MCF 10A (cell line): ENCODE measurements at regions not wholly inside any gene's neighbourhood (a gene's known extent, or its start where the extent isn't known, plus 50 kb on each side); places are given as distances from the start of the nearest gene placed in this dataset.

Experiments used
- BruUV-seq: library from RNA; stranded (reverse); fragments of 400-500 nt; replicated peaks from 2 replicates; lab custom pipeline; 2021; lab: Mats Ljungman, UMichigan
- CTCF ChIA-PET: fragments of 300-600 bp; sonication (Branson Sonifier 250); formaldehyde crosslinking; extraction: SDS; loops from one replicate; lab custom pipeline; 2021; ENCODE audit warnings: antibody characterized with exemption, inconsistent platforms; lab: Yijun Ruan, JAX
- POLR2A ChIA-PET: fragments of 300-600, 350-650 bp; sonication (Branson Sonifier 250); formaldehyde crosslinking; extraction: SDS; loops from one replicate; lab custom pipeline; 2020; ENCODE audit warnings: antibody characterized with exemption, inconsistent platforms; lab: Yijun Ruan, JAX
- DNase-seq: peaks from one replicate; pipeline ENCODE4 v3.0.0-alpha.2; 2018; ENCODE audit not compliant: unreplicated experiment
- H3K27ac Mint-ChIP-seq: one replicate; pipeline ENCODE4 v1.8.0; 2022; ENCODE audit warnings: mild to moderate bottlenecking, low read depth, mixed read lengths; ENCODE audit not compliant: unreplicated experiment
- H3K27me3 Mint-ChIP-seq: one replicate; pipeline ENCODE4 v1.8.0; 2022; ENCODE audit warnings: mixed read lengths; ENCODE audit not compliant: insufficient read depth, unreplicated experiment
- H3K36me3 Mint-ChIP-seq: one replicate; pipeline ENCODE4 v1.8.0; 2022; ENCODE audit warnings: mild to moderate bottlenecking, moderate library complexity, mixed read lengths; ENCODE audit not compliant: insufficient read depth, unreplicated experiment
- H3K4me1 Mint-ChIP-seq: one replicate; pipeline ENCODE4 v1.8.0; 2022; ENCODE audit warnings: mixed read lengths; ENCODE audit not compliant: insufficient read depth, unreplicated experiment
- H3K4me3 Mint-ChIP-seq: one replicate; pipeline ENCODE4 v1.8.0; 2022; ENCODE audit warnings: mild to moderate bottlenecking, moderate library complexity, mixed read lengths; ENCODE audit not compliant: unreplicated experiment
- H3K9me3 Mint-ChIP-seq: one replicate; pipeline ENCODE4 v1.8.0; 2022; ENCODE audit warnings: mixed read lengths; ENCODE audit not compliant: unreplicated experiment
- intact Hi-C: fragments of 100-400 bp; cut with micrococcal nuclease; formaldehyde crosslinking; loops from 2 replicates; pipeline ENCODE4 v1.14.1; 2022
- TF ChIP-seq, protein P1 (sequence below): fragments of 200-600 bp; IDR thresholded peaks from one replicate; pipeline ENCODE4 v1.8.0; 2022; ENCODE audit warnings: antibody characterized with exemption, mild to moderate bottlenecking; ENCODE audit not compliant: unreplicated experiment

- ChIA-PET POLR2A (interaction anchor here (0.7 kb wide), 1 partner anchor 231 kb away, joined by 3 read pairs; the partner anchor contains the start of gene BCL6), CTCF (interaction anchor here (0.6 kb wide), 1 partner anchor 235 kb away, joined by 4 read pairs; no protein-coding TSS in a partner anchor)
- intact Hi-C loops: no loop called here
- BruUV-seq: no TSS peak
- peak; percentile 42 for DNase-seq
- Mint-ChIP-seq H3K27ac (no peak overlapping the region), H3K4me1 (peaks cover 21% of the 10 kb centered on the region), H3K36me3 (no peaks in the 10 kb centered on the region), H3K27me3 (no peaks in the 10 kb centered on the region), H3K9me3 (no peaks in the 10 kb centered on the region), H3K4me3 (no peak overlapping the region)
- TF ChIP-seq, protein P1, sequence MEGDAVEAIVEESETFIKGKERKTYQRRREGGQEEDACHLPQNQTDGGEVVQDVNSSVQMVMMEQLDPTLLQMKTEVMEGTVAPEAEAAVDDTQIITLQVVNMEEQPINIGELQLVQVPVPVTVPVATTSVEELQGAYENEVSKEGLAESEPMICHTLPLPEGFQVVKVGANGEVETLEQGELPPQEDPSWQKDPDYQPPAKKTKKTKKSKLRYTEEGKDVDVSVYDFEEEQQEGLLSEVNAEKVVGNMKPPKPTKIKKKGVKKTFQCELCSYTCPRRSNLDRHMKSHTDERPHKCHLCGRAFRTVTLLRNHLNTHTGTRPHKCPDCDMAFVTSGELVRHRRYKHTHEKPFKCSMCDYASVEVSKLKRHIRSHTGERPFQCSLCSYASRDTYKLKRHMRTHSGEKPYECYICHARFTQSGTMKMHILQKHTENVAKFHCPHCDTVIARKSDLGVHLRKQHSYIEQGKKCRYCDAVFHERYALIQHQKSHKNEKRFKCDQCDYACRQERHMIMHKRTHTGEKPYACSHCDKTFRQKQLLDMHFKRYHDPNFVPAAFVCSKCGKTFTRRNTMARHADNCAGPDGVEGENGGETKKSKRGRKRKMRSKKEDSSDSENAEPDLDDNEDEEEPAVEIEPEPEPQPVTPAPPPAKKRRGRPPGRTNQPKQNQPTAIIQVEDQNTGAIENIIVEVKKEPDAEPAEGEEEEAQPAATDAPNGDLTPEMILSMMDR: no peak
Measured at GRCh38 chr3:187975561-187976364, 178.2 kb upstream of the LPP start.

GRCh38 chr3:187976365-187976900 lies 177.5 kb upstream of the LPP start:
- intact Hi-C loops: no loop called here
- H3K27me3 Mint-ChIP-seq: no peaks in the 10 kb centered on the region
- no peak overlapping the region for H3K4me3 Mint-ChIP-seq
- no peak for DNase-seq
- no peaks in the 10 kb centered on the region for H3K9me3 Mint-ChIP-seq
- H3K36me3 Mint-ChIP-seq: no peaks in the 10 kb centered on the region
- ChIA-PET POLR2A (no interaction called here), CTCF (interaction anchor here (0.6 kb wide), 1 partner anchor 235 kb away, joined by 4 read pairs; no protein-coding TSS in a partner anchor)
- H3K4me1 Mint-ChIP-seq: peaks cover 21% of the 10 kb centered on the region
- no TSS peak for BruUV-seq
- H3K27ac Mint-ChIP-seq: no peak overlapping the region
- TF ChIP-seq, protein P1: no peak

GRCh38 chr3:187977659-187978058 lies 176.3 kb upstream of the LPP start:
- peaks cover 15% of the 10 kb centered on the region for H3K4me1 Mint-ChIP-seq
- intact Hi-C loops: no loop called here
- H3K27ac Mint-ChIP-seq: no peak overlapping the region
- ChIA-PET CTCF (no interaction called here), POLR2A (no interaction called here)
- DNase-seq: no peak
- H3K36me3 Mint-ChIP-seq: no peaks in the 10 kb centered on the region
- H3K27me3 Mint-ChIP-seq: no peaks in the 10 kb centered on the region
- TF ChIP-seq, protein P1: no peak
- no peak overlapping the region for H3K4me3 Mint-ChIP-seq
- no TSS peak for BruUV-seq
- H3K9me3 Mint-ChIP-seq: no peaks in the 10 kb centered on the region

DNA sequence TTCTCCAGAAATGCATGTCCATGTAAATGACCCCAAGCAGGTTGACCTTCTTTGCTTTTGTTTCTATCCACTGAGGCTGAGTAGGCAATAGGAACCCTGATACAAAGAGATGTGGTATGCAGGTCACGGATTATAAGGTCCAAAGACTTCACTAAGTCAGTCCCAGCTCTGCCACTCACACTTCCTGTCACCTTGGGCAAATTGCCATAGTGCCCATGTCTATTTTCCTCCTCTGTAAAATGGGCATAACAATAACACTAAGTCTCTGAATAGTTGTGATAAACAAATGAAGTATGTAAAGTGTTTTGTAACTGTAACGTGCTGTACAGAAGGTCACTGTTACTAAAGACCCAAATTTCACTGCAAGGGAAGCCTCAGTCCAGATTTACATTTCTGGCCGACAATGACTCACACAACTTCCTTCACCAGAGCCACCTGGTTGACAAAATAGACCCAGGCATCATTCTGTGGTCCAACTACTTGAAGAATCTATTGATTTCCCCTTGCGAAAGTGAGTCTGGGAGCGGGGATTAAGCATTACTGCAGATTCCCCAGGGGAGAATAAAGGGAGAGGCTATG lies 175.4 kb upstream of the LPP start:
- ChIA-PET POLR2A (no interaction called here), CTCF (no interaction called here)
- Mint-ChIP-seq H3K4me3 (no peak overlapping the region), H3K9me3 (no peaks in the 10 kb centered on the region), H3K27ac (no peak overlapping the region), H3K27me3 (no peaks in the 10 kb centered on the region), H3K4me1 (peaks cover 15% of the 10 kb centered on the region), H3K36me3 (no peaks in the 10 kb centered on the region)
- intact Hi-C loops: no loop called here
- DNase-seq: peak; percentile 51
- TF ChIP-seq, protein P1: no peak
- no TSS peak for BruUV-seq
